ENCODE measurements at regions not wholly inside any gene's neighbourhood (a gene's known extent, or its start where the extent isn't known, plus 50 kb on each side); places are given as distances from the start of the nearest gene placed in this dataset.

DNA sequence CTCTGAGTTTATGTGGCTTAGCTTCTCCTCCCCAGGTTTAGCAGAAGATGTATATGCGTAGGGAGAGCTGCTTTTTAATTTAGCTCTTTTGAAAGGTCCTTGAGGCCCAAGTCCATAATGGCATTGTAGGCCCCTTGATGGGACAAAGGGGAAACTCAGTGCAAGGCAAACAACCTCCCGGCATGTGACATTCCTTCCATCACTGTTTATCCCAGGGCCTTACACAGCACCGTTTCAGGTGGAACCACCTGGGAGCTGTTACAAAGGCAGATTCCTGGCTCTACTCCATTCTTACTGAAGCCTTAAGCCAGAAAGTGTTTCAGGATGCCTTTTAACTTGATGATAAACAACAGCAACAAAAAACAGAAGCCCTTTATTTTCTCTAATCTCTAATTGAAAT lies 555.4 kb downstream of the SLC4A3 start:
- Histone ChIP-seq H3K36me3 (ENCODE audit: control insufficient read depth, insufficient read depth, low read length) (no peaks in the 10 kb centered on the region), H3K4me3 (ENCODE audit: low read depth, low read length) (no peak overlapping the region), H3K27me3 (ENCODE audit: control insufficient read depth, insufficient read depth, low read length) (no peaks in the 10 kb centered on the region)
- CTCF ChIA-PET = no interaction called here
- DNase-seq (ENCODE audit: low read depth) = no peak
- POLR2A ChIA-PET = no interaction called here
- TF ChIP-seq, protein P1, sequence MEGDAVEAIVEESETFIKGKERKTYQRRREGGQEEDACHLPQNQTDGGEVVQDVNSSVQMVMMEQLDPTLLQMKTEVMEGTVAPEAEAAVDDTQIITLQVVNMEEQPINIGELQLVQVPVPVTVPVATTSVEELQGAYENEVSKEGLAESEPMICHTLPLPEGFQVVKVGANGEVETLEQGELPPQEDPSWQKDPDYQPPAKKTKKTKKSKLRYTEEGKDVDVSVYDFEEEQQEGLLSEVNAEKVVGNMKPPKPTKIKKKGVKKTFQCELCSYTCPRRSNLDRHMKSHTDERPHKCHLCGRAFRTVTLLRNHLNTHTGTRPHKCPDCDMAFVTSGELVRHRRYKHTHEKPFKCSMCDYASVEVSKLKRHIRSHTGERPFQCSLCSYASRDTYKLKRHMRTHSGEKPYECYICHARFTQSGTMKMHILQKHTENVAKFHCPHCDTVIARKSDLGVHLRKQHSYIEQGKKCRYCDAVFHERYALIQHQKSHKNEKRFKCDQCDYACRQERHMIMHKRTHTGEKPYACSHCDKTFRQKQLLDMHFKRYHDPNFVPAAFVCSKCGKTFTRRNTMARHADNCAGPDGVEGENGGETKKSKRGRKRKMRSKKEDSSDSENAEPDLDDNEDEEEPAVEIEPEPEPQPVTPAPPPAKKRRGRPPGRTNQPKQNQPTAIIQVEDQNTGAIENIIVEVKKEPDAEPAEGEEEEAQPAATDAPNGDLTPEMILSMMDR (IDR thresholded peaks at IDR 0.05; ENCODE audit: insufficient read depth, low read depth, low read length) = no peak

DNA sequence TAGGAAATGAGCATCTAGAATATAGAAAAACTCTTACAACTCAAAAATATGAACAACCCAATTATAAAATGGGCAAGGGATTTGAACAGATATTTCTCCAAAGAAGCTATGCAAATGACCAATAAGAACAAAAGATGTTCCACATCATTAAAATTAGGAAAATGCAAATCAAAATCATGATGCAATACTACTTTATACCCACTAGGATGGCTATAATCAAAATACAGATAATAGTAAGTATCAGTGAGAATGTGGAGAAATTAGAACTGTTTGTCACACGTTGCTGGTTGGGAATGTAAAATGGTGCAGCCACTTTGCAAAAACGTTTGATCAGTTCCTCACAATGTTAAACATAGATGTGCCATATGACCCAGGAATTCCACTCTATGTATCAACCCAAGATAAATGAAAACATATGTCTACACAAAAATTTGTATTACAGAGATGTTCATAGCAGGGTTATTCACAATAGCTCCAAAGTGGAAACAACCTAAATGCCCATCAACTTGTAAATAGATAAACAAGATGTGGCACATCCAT lies 558.4 kb downstream of the SLC4A3 start:
- TF ChIP-seq, protein P1 (IDR thresholded peaks at IDR 0.05; ENCODE audit: insufficient read depth, low read depth, low read length) = 0 out of 2 replicates have a peak, but pooled peaks have one; percentile 1
- ChIA-PET CTCF (interaction anchor here (1.4 kb wide), 1 partner anchor 32 kb away, joined by 3 read pairs; no protein-coding TSS in a partner anchor), POLR2A (no interaction called here)
- no peak overlapping the region for H3K4me3 ChIP-seq (ENCODE audit: low read depth, low read length)
- DNase-seq (ENCODE audit: low read depth) = no peak
- H3K36me3 ChIP-seq (ENCODE audit: control insufficient read depth, insufficient read depth, low read length) = no peaks in the 10 kb centered on the region
- H3K27me3 ChIP-seq (ENCODE audit: control insufficient read depth, insufficient read depth, low read length) = no peaks in the 10 kb centered on the region

DNA sequence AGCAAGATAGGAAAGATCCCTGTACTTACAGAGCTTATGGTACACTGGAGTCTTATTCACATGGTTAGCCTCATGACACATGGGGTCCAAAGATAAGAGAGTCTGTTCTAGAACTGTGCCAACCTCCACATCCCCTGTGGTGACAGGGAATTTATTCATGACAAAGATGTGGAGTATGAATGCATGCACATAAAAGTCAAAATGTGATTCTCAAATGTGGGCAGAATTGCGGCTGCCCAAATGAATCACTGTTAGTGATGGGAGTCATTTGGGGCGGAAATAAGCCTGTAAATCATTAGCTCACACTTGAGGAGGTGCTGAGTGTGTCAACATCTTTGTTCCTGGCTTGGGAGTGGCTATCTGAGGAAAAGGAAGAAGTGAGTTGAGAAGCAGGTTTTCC lies 560.6 kb downstream of the SLC4A3 start:
- POLR2A ChIA-PET = no interaction called here
- H3K27me3 ChIP-seq (ENCODE audit: control insufficient read depth, insufficient read depth, low read length) = no peaks in the 10 kb centered on the region
- peak; percentile 27 for DNase-seq (ENCODE audit: low read depth)
- TF ChIP-seq, protein P1 (IDR thresholded peaks at IDR 0.05; ENCODE audit: insufficient read depth, low read depth, low read length) = no peak
- no peaks in the 10 kb centered on the region for H3K36me3 ChIP-seq (ENCODE audit: control insufficient read depth, insufficient read depth, low read length)
- no peak overlapping the region for H3K4me3 ChIP-seq (ENCODE audit: low read depth, low read length)
- CTCF ChIA-PET = no interaction called here

DNA sequence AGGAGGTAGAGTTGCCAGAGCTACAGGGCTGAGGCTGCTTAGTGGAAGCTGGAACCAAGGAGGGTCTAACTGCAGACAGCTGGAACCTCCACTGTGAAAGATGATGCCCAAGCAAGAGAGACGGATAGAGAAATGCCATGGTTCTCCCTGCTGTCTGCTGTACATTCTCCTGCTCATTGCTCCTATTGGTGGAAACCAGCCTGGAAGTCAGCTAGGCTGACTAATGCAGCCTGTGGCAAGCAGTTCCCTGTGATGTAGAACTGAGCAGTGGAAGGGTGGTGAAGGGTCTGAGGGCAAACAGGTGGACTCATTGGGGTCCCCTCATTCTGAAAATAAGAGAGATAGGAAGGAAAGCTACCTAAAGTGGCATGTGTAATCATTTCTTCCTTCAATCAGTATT lies 563.6 kb downstream of the SLC4A3 start:
- H3K4me3 ChIP-seq (ENCODE audit: low read depth, low read length) = no peak overlapping the region
- no peaks in the 10 kb centered on the region for H3K36me3 ChIP-seq (ENCODE audit: control insufficient read depth, insufficient read depth, low read length)
- DNase-seq (ENCODE audit: low read depth) = no peak
- POLR2A ChIA-PET = no interaction called here
- TF ChIP-seq, protein P1 (IDR thresholded peaks at IDR 0.05; ENCODE audit: insufficient read depth, low read depth, low read length) = no peak
- H3K27me3 ChIP-seq (ENCODE audit: control insufficient read depth, insufficient read depth, low read length) = no peaks in the 10 kb centered on the region
- CTCF ChIA-PET = interaction anchor here (0.6 kb wide), 1 partner anchor 438 kb away, joined by 6 read pairs; no protein-coding TSS in a partner anchor

DNA sequence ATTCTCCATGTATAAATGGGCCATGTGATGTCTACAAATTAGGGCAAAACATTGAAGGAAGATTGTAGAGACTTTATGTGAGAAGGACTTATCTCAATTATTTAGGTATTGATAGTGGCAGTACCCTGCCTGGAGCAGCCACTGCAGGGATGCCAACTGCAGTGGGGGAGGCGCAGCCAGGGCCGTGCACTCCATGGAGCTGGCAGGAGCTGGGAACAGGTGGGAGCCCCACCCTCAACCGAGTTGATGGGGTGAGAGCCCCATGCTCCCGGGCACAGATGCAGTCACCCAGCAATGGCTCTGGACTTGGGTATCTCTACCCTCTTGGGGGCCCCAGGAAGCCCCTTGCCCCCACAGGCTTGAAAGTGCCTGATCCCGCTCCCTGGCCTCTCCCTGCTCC lies 564.3 kb downstream of the SLC4A3 start:
- no peaks in the 10 kb centered on the region for H3K27me3 ChIP-seq (ENCODE audit: control insufficient read depth, insufficient read depth, low read length)
- H3K4me3 ChIP-seq (ENCODE audit: low read depth, low read length) = no peak overlapping the region
- POLR2A ChIA-PET = no interaction called here
- H3K36me3 ChIP-seq (ENCODE audit: control insufficient read depth, insufficient read depth, low read length) = no peaks in the 10 kb centered on the region
- CTCF ChIA-PET = no interaction called here
- TF ChIP-seq, protein P1 (IDR thresholded peaks at IDR 0.05; ENCODE audit: insufficient read depth, low read depth, low read length) = no peak
- no peak for DNase-seq (ENCODE audit: low read depth)
